Ectodermal cell (in vitro differentiated cells): ENCODE measurements at regions not wholly inside any gene's neighbourhood (a gene's known extent, or its start where the extent isn't known, plus 50 kb on each side); places are given as distances from the start of the nearest gene placed in this dataset.
A peak's percentile ranks its signal among the peaks of the same experiment; 100 is the strongest.
"Not testable (repeated sequence)": the region's sequence is repeated elsewhere in the genome, so short reads cannot be mapped to it uniquely, and the experiment has no call there.

Experiments used
- H3K27ac ChIP-seq: 2 replicates; pipeline ENCODE4 v1.7.0; 2013; ENCODE audit warnings: mild to moderate bottlenecking, low read depth, low read length; ENCODE audit not compliant: insufficient read depth, poor library complexity, severe bottlenecking
- H3K27me3 ChIP-seq: 2 replicates; pipeline ENCODE4 v1.7.0; 2013; ENCODE audit warnings: mild to moderate bottlenecking, low read length; ENCODE audit not compliant: insufficient read depth, control insufficient read depth, poor library complexity, severe bottlenecking
- H3K36me3 ChIP-seq: one replicate; pipeline ENCODE4 v1.7.0; 2013; ENCODE audit warnings: low read length; ENCODE audit not compliant: control insufficient read depth, insufficient read depth
- H3K4me1 ChIP-seq: one replicate; pipeline ENCODE4 v1.7.0; 2013; ENCODE audit warnings: low read length; ENCODE audit not compliant: control insufficient read depth, insufficient read depth
- H3K4me3 ChIP-seq: 2 replicates; pipeline ENCODE4 v1.7.0; 2013; ENCODE audit warnings: low read depth, low read length, control low read depth; ENCODE audit not compliant: insufficient read depth
- H3K9me3 ChIP-seq: 2 replicates; pipeline ENCODE4 v1.7.0; 2013; ENCODE audit warnings: mild to moderate bottlenecking, low read length, moderate library complexity; ENCODE audit not compliant: control insufficient read depth
- WGBS, 2 experiments: methylation state at CpG; one replicate each; pipeline ENCODE4 v1.1.7; 2013; ENCODE audit warnings: missing lambda C conversion rate in 2 of 2; 5-methylcytosine and 5-hydroxymethylcytosine counted together

- not testable (repeated sequence) for H3K4me1 ChIP-seq, H3K27me3 ChIP-seq, H3K4me3 ChIP-seq, H3K27ac ChIP-seq, H3K9me3 ChIP-seq, H3K36me3 ChIP-seq
- 6 to 11% methylated on average over 18 to 29 of the region's 46 CpGs for WGBS, 2 experiments
Measured at GRCh38 chr9:63450836-63451235, 1834.2 kb downstream of the FOXD4L5 start.

GRCh38 chr9:63425123-63425522, 1859.9 kb downstream of the FOXD4L5 start:
- H3K4me1 ChIP-seq, H3K9me3 ChIP-seq, H3K4me3 ChIP-seq, H3K27ac ChIP-seq, H3K36me3 ChIP-seq, H3K27me3 ChIP-seq: not testable (repeated sequence)
- WGBS, 2 experiments, result no CpG with 5 or more reads among the region's 3 CpGs

GRCh38 chr9:63390897-63391296, 1894.1 kb downstream of the FOXD4L5 start:
- H3K36me3 ChIP-seq, H3K27me3 ChIP-seq, H3K4me1 ChIP-seq, H3K9me3 ChIP-seq, H3K27ac ChIP-seq, H3K4me3 ChIP-seq: not testable (repeated sequence)
- no CpG with 5 or more reads among the region's 3 CpGs for WGBS, 2 experiments

GRCh38 chr9:63385479-63385878, 1899.5 kb downstream of the FOXD4L5 start:
- not testable (repeated sequence) for H3K27ac ChIP-seq, H3K36me3 ChIP-seq, H3K27me3 ChIP-seq, H3K9me3 ChIP-seq, H3K4me1 ChIP-seq
- 1 to 3% methylated on average over 15 of the region's 28 CpGs for WGBS, 2 experiments
- peak overlapping the region; percentile 10 for H3K4me3 ChIP-seq

GRCh38 chr9:63379864-63380263, 1905.1 kb downstream of the FOXD4L5 start:
- H3K4me1 ChIP-seq, H3K36me3 ChIP-seq, H3K27ac ChIP-seq, H3K4me3 ChIP-seq, H3K9me3 ChIP-seq, H3K27me3 ChIP-seq: not testable (repeated sequence)
- 72 to 76% methylated on average over 9 of the region's 12 CpGs for WGBS, 2 experiments

- no CpG with 5 or more reads among the region's 4 CpGs for WGBS, 2 experiments
- H3K36me3 ChIP-seq, H3K9me3 ChIP-seq, H3K27ac ChIP-seq, H3K4me1 ChIP-seq, H3K27me3 ChIP-seq, H3K4me3 ChIP-seq: not testable (repeated sequence)
Measured at GRCh38 chr9:63354219-63354618, 1930.8 kb downstream of the FOXD4L5 start.

- not testable (repeated sequence) for H3K27ac ChIP-seq, H3K27me3 ChIP-seq, H3K4me1 ChIP-seq, H3K36me3 ChIP-seq, H3K4me3 ChIP-seq, H3K9me3 ChIP-seq
- 87 to 92% methylated on average over 2 of the region's 3 CpGs for WGBS, 2 experiments
Measured at GRCh38 chr9:63347347-63347746, 1937.7 kb downstream of the FOXD4L5 start.

GRCh38 chr9:63346310-63347048, 1938.5 kb downstream of the FOXD4L5 start:
- H3K36me3 ChIP-seq, H3K4me3 ChIP-seq, H3K9me3 ChIP-seq, H3K4me1 ChIP-seq, H3K27me3 ChIP-seq, H3K27ac ChIP-seq: not testable (repeated sequence)
- 72 to 81% methylated on average over 6 to 8 of the region's 14 CpGs for WGBS, 2 experiments

GRCh38 chr9:63344408-63344807, 1940.6 kb downstream of the FOXD4L5 start:
- whole genome bisulfite sequencing, 2 experiments, result 100% methylated on average over 3 of the region's 5 CpGs; no CpG with 5 or more reads in 1 of the 2 experiments
- H3K27me3 ChIP-seq, H3K9me3 ChIP-seq, H3K27ac ChIP-seq, H3K4me1 ChIP-seq, H3K4me3 ChIP-seq, H3K36me3 ChIP-seq: not testable (repeated sequence)

- not testable (repeated sequence) for H3K4me1 ChIP-seq, H3K27ac ChIP-seq, H3K27me3 ChIP-seq, H3K36me3 ChIP-seq, H3K4me3 ChIP-seq, H3K9me3 ChIP-seq
- 87 to 91% methylated on average over 2 of the region's 4 CpGs for WGBS, 2 experiments
Measured at GRCh38 chr9:63342528-63342927, 1942.5 kb downstream of the FOXD4L5 start.
